Stimulated activated CD4-positive, alpha-beta T cell treated with anti-CD3 and anti-CD28 coated beads, TNF-alpha, amount 100 ng/mL, for 24 hours (primary cell): ENCODE measurements at regions not wholly inside any gene's neighbourhood (a gene's known extent, or its start where the extent isn't known, plus 50 kb on each side); places are given as distances from the start of the nearest gene placed in this dataset.
"Not testable (repeated sequence)": the region's sequence is repeated elsewhere in the genome, so short reads cannot be mapped to it uniquely, and the experiment has no call there.

ENCODE experiments used
- DNase-seq, 3 experiments: peaks; one replicate each; pipeline ENCODE4 v3.0.0-alpha.2; 2020; ENCODE audit warnings: low read depth in 3 of 3

DNA sequence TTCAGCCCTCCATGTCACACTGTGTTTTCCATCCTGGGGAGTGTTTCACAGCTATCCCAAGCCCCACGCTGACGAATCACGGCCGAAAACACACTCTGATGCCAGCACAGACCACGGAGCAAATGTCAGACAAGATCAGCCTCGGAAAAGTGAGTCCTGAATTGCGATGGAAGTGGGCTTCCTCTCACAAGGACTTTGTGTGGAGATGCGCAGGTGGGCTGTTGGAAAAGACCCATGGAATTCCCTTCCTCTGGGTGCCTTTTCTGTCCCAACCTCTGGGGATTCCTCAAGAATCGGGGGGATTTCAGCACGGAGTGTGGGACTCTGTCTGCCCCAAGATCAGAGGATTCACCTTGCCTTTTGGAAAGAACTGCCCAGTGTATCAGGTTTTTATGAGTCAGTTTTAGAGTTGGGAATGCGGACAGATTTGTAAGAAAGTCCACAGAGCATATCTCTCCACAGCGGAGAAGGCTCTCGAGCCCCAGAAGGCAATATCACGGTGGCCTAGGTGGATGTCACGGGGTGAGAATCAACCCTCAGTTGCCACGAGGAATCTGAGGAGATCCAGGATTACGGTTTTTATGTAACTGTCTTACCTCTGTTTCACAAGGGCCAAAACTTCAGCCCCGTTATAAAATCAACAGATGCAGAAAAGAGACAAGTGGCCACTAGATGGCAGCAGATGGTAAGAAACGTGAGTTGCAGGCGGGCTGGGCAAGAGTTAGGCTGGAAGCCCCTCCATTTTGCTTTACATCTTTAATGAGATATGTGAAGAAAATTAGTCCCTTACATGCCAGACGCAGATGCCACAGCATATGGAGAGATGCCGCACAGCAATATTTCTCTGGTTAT is 201.9 kb downstream of the DAD1 start:
- no peak for DNase-seq

- DNase-seq: no peak
Observed at GRCh38 chr14:22384974-22385526, 204.0 kb downstream of the DAD1 start.

GRCh38 chr14:22384167-22384549 is 204.9 kb downstream of the DAD1 start:
- no peak for DNase-seq

GRCh38 chr14:22383515-22384166 is 205.4 kb downstream of the DAD1 start:
- no peak for DNase-seq

GRCh38 chr14:22382955-22383354 is 206.1 kb downstream of the DAD1 start:
- no peak for DNase-seq

- no peak for DNase-seq
Observed at GRCh38 chr14:22382395-22382794, 206.6 kb downstream of the DAD1 start.

- no peak for DNase-seq
Observed at GRCh38 chr14:22381766-22382165, 207.3 kb downstream of the DAD1 start.

DNA sequence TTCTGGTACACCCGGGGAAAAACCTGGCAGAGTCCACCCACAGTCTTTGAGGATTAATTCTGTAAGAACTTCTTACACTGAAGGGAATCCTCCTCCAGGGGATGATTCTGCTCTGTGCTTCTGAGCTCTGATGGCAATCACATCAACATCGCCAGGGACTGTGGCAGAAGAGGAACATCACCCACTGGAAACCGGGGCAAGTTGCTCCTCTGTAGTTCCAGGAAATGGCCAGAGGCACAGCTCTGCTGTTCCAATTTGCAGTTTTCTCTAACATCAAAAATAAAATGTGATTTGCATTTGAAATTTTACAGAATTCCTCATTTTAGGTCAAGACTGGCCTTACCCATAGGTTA is 207.6 kb downstream of the DAD1 start:
- no peak for DNase-seq

DNA sequence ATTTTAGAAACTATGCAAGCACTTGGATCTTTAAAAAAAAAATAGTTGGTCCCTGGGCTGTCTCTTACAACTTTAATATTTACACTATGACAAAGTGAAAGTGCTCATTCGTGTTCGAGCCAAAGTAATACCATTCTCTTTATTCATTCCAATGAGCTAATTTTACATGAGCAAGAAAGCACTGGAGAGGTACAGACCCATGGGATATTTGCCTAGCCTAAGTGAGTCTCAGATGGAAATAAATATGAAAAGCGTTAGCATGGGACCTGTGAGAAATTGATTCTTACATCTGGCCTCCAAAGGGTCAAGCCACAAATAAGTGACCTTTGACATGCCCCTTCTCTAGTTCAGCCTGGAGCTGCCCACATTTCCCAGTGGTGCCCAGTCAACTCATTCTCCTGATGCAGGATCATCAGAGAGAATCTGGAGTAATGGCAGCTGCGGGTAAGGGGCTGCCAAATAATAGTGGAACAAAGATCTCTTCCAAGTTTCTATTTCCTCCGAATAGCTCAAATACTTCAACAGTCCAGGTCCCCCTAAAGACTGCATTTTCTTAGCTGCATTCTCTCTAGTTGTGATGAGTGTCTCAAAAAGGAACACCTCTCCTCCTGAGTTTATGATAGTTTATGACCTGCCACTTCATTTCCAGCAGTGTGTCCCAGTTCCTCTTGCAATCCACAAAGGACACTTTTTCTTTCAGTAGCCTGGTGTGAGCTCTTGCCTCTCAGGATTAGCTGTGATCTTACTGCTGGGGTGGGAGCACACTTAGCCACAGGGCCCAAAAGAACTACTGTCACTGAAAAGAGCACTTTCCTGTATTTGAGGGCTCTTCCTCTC is 208.2 kb downstream of the DAD1 start:
- no peak for DNase-seq

DNA sequence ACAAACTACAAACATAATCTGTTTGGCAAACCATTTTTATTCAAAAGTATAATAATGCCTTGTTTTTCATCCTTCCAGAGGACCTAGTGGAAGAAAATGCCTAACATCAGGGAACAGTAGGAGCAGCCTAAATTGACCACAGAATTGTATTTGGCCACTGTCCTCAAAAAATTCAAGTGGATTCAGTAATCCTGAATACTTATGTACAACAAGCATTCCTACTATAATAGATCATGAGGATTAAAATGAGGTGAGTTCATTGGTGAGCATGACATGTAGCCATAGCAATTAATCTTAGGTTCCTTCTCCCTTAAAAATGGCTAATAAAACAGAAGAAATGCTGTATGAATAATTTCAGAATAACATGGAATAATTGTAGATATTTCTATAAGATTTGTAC is 209.3 kb downstream of the DAD1 start:
- no peak for DNase-seq

- no peak for DNase-seq
Observed at GRCh38 chr14:22378181-22378580, 210.8 kb downstream of the DAD1 start.

GRCh38 chr14:22375321-22375930 is 213.6 kb downstream of the DAD1 start:
- DNase-seq: no peak

DNA sequence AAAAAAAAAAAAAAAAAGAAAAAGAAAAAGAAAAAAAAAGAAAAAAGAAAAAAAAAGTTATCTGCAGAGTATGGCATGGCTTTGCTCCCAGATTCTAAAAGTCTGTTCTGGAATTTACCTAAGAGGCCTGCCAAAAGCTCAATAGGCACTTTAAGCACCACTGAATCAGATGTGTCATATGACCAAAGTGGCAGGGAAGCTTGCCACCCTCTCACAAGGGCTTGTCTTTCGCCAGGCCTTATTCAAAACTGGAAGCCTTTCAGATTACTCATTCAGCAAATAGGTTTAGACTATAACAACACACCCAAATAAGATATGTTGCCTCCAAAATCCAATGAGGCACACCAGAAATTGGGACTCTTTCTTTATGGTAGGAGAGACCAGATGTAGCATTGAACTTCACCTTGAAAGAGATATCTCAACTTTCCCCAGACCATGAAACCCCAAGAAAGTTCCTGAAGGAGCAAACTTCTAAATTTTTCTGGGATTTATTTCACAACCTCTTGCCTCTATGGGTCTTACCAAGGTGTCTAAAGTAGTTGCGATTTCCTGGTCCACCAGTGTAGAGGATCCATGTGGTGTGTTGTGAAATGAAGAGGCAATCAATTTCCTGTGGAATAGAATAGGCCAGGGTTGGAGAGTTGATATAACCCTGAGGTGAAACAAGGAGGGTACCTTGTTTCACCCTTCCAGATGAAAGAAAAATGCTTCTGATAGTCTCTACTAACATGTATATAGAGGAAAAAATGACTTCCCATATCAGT is 218.8 kb downstream of the DAD1 start:
- DNase-seq: no peak

DNA sequence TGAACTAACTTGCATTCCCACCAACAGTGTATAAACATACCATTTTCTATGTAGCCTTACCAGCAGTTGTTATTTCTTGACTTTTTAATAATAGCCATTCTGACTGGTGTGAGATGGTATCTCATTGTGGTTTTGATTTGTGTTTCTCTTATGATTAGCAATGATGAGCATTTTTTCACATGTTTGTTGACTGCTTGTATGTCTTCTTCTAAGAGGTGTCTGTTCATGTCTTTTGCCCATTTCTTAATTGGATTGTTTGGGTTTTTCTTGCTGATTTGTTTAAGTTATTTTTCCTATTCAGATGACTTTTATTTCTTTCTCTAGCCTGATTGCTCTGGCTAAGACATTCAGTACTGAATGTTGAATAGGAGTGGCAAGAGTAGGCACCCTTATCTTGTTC is 230.3 kb downstream of the DAD1 start:
- DNase-seq: no peak

DNA sequence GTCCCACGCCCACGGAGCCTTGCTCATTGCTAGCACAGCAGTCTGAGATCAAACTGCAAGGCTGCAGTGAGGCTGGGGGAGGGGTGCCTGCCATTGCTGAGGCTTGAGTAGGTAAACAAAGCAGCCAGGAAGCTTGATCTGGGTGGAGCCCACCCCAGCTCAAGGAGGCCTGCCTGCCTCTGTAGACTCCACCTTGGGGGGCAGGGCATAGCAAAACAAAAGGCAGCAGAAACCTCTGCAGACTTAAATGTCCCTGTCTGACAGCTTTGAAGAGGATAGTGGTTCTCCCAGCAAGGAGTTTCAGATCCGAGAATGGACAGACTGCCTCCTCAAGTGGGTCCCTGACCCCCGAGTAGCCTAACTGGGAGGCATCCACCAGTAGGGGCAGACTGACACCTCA is 239.7 kb downstream of the DAD1 start:
- not testable (repeated sequence) for DNase-seq

DNA sequence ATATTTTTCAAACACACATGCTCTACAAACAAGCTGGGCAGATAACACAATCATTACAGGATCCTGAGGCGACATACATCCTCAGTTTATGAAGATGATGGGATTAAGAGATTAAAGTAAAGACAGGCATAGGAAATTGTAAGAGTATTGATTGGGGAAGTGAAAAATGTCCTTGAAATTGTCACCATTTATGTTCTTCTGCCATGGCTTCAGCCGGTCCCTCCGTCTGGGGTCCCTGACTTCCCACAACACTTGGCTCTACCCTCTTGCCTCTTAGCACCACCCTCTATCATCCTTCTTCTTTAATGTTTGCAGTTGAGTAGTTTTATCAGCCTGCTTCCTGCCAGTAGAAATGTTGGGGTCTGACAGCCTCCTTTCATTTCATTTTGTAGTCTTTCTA is 244.4 kb downstream of the DAD1 start:
- DNase-seq: no peak

DNA sequence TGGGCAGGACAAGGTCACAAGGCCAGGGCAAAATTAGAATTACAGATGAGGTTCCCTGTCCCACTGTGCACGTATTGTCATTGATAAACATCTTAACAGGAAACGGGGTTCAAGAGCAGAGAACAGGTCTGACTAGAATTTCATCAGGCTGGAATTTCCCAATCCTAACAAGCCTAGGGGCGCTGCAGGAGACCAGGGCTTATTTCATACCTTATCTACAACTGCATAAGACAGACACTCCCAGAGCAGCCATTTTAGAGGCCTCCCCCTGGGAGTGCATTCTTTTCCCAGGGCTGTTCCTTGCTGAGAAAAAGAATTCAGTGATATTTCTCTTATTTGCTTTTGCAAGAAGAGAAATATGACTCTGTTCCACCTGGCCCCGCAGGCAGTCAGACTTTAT is 244.8 kb downstream of the DAD1 start:
- not testable (repeated sequence) for DNase-seq

DNA sequence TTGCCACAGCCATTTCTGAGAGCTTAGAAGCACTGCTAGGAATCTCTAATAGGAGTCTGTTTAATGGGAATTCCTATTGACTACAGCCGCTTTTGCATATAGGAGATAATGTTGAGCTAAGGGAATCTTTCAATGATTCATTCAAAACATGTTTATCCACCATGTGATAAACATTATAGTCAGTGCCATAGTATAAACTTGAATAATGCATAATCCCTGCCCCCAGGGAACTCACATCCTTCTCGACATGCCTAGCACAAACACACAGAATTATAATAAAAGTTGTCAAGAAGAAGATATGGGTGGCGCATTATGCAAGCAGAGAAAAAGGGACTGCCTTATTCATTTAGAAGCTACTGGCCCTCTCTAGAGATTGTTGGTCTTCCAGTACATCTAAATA is 248.0 kb downstream of the DAD1 start:
- DNase-seq: no peak

DNA sequence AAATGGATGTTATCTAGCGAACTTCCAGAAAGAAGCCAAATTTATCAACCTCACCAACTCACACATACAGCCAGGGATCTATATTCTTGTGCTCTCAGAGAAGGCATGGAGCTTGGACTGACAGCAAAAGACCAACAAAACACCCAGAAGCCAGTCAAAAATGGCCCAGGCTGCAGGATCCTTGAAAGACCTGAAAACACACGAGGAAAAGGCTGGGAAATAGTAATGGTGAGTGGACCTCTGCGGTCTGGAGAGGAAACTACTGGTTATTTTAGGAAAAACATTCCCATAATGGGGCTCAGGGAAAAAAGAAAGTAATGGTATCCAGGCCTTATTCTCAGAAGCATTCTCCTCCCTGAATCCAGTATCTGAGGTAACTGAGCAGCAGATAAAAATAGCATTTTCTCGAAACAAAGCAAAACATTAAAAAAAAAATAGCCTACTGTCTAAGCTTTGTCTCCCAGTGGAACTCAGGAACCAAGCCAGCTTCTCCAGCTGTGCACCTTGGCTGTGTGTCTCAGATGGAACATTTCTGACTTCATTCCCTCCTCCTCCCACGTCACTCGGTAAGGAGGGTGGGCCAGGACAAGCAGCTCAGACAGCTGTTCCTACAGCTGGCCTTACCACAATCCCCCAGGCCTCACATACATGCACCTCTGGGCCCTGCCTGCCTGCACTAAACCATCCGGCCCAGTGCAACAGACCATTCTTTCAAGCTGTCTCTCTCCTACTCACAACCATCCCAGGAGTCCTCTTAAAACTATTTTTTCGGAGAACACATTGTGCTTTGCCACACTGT is 249.9 kb downstream of the DAD1 start:
- DNase-seq: no peak

- no peak for DNase-seq
Observed at GRCh38 chr14:22338381-22338780, 250.6 kb downstream of the DAD1 start.
